Psoas muscle (tissue), 7 donors: ENCODE measurements at regions not wholly inside any gene's neighbourhood (a gene's known extent, or its start where the extent isn't known, plus 50 kb on each side); places are given as distances from the start of the nearest gene placed in this dataset.

Experiments
- ATAC-seq, 4 donors: fragments of 200-7000 bp; cut with Tn5 transposase; one replicate each; pipeline ENCODE4 v1.9.1; 2020; ENCODE audit warnings: moderate library complexity in 3 of 4, mild to moderate bottlenecking in 2 of 4
- DNase-seq, 2 donors: peaks; one replicate each; pipeline ENCODE4 v3.0.0-alpha.2; 2020
- H3K27ac ChIP-seq: fragments of 200-600 bp; one replicate; pipeline ENCODE4 v1.8.0; 2022
- H3K27me3 ChIP-seq, 3 donors: fragments of 200-600 bp in 1 of 3; one replicate each; pipeline versions ENCODE4 v1.6.1 to v1.8.0; 2013 to 2022; ENCODE audit warnings: low read length in 2 of 3, mild to moderate bottlenecking in 2 of 3, moderate library complexity in 1 of 3; ENCODE audit not compliant: insufficient read depth in 3 of 3
- H3K36me3 ChIP-seq, 2 donors: fragments of 200-600 bp in 1 of 2; one replicate each; pipeline versions ENCODE4 v1.6.1 to v1.8.0; 2013 to 2022; ENCODE audit warnings: low read depth in 1 of 2, mild to moderate bottlenecking in 1 of 2, moderate library complexity in 1 of 2; ENCODE audit not compliant: insufficient read depth in 1 of 2
- H3K4me1 ChIP-seq: fragments of 200-600 bp; one replicate; pipeline ENCODE4 v1.8.0; 2022
- H3K4me3 ChIP-seq: fragments of 200-600 bp; one replicate; pipeline ENCODE4 v1.8.0; 2022; ENCODE audit warnings: mild to moderate bottlenecking
- H3K9me3 ChIP-seq: fragments of 200-600 bp; one replicate; pipeline ENCODE4 v1.8.0; 2022
- WGBS, 3 donors: extraction: QIAGEN DNeasy Blood & Tissue Kit; methylation state at CpG; one replicate each; pipeline versions ENCODE4 v1.1.6 to v1.1.7; 2013; 5-methylcytosine and 5-hydroxymethylcytosine counted together
- intact Hi-C, 2 donors: fragments of 100-400 bp; cut with DNase I; formaldehyde crosslinking; loops; one replicate each; pipeline versions ENCODE4 v1.11.0 to v1.14.2; 2022
- TF ChIP-seq, protein P1 (sequence below): fragments of 200-600 bp; IDR thresholded peaks from one replicate; pipeline ENCODE4 v1.8.0; 2022; ENCODE audit warnings: antibody characterized with exemption
- donor health status: healthy with polysubstance abuse.
- donor health status: DM: no; HTN: no; CAD: no; lungs with moderate emphysema.
- donor health status: Bipolar disorder and iron deficiency.
- donor health status: healthy.
- donor health status: DM: yes; HTN: yes; CAD: no.
- donor health status: DM: no; HTN: no; CAD: no.
- donor health status: DM: yes; HTN: yes; CAD: no.

DNA sequence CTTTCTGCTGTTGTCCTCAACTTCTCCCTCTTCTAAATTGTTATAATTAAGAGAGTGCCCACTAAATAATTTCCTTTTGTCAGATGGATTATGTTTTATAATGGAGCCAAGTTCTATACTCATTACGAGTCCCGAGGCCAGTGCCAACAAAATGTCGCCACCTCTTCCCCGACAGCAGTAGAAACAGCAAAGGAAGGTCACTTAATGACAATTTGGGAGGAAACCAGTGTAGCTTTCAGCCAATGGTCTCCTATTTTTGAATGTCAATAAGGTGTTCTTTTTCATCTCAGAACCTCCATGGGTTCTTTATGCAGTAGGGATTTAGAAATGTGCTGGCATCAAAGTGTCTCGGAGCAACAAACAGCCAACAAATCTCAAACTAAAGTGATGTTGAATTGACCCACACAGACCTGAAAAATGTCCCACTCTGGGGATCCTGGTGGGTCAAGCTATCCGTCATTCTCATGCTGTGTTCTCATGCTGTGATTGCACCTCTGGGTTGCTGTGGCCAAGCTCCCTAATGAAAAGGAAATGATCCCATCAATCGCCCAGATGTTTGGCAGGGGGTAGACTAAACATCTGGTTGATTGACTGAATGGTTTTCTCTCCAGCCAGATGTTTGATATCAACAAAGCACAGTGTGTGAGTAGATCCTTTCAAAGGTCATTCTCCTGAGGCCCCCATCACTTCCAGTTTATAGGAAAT is 291.9 kb downstream of the DMAC1 start:
- Histone ChIP-seq H3K4me1 (no peaks in the 10 kb centered on the region), H3K27me3 (no peaks in the 10 kb centered on the region), H3K9me3 (no peaks in the 10 kb centered on the region), H3K27ac (no peak overlapping the region), H3K4me3 (no peak overlapping the region), H3K36me3 (no peaks in the 10 kb centered on the region)
- intact Hi-C loops = loop anchor here in 1 of 2 donors (10.0 kb wide), 1 partner anchor 607 kb away; no protein-coding TSS in a partner anchor
- no peak for DNase-seq
- TF ChIP-seq, protein P1, sequence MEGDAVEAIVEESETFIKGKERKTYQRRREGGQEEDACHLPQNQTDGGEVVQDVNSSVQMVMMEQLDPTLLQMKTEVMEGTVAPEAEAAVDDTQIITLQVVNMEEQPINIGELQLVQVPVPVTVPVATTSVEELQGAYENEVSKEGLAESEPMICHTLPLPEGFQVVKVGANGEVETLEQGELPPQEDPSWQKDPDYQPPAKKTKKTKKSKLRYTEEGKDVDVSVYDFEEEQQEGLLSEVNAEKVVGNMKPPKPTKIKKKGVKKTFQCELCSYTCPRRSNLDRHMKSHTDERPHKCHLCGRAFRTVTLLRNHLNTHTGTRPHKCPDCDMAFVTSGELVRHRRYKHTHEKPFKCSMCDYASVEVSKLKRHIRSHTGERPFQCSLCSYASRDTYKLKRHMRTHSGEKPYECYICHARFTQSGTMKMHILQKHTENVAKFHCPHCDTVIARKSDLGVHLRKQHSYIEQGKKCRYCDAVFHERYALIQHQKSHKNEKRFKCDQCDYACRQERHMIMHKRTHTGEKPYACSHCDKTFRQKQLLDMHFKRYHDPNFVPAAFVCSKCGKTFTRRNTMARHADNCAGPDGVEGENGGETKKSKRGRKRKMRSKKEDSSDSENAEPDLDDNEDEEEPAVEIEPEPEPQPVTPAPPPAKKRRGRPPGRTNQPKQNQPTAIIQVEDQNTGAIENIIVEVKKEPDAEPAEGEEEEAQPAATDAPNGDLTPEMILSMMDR = no peak
- ATAC-seq = no peak
- 69 to 71% (median 71%) methylated on average over 7 of the region's 7 CpGs for WGBS, 3 donors

DNA sequence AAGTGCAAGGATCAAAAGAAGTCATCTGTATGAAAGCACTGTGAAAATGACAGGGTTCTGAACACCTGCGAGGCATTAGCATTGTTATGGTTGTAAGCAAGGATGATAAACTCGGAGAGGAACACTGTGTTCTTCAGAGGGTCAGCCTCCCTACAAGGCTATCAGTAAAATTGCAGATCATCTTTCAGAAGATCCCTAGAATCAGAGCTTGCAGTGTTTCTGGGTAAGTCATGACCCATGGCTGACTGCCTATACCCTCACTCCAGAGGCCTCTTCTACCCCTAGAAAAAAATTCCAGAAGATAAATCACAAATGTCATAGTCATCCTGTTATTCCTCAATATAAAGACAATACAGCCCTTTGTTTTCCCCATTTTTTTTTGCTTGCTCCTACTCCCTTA is 292.6 kb downstream of the DMAC1 start:
- no peak for ATAC-seq
- Histone ChIP-seq H3K27ac (no peak overlapping the region), H3K4me3 (no peak overlapping the region), H3K36me3 (no peaks in the 10 kb centered on the region), H3K9me3 (no peaks in the 10 kb centered on the region), H3K27me3 (no peaks in the 10 kb centered on the region), H3K4me1 (no peaks in the 10 kb centered on the region)
- 74 to 93% (median 74%) methylated on average over 2 of the region's 2 CpGs for WGBS, 3 donors
- no peak for DNase-seq
- TF ChIP-seq, protein P1 = no peak
- intact Hi-C loops = loop anchor here in 1 of 2 donors (10.0 kb wide), 1 partner anchor 608 kb away; no protein-coding TSS in a partner anchor

DNA sequence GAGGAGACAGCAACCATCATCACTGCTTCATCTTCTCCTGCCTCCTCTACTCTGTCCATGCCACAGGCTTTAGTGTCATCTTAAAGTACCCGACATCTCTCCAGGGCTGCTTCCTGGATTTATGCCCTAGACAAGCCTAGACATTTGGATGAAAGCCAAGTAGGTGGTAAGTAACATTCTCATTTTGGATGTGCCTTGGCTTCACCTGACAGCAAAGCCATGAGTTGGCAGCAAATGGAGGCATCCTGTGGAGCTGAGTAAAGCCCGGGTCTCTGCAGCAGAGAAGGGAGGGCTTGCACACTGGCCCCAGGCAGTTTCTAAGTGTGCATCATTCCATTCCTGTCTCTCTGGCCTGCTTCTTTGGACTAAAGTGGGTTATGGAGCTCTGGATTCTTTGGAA is 299.1 kb downstream of the DMAC1 start:
- 33 to 52% (median 46%) methylated on average over 2 of the region's 2 CpGs for WGBS, 3 donors
- Histone ChIP-seq H3K4me3 (no peak overlapping the region), H3K4me1 (no peaks in the 10 kb centered on the region), H3K9me3 (no peaks in the 10 kb centered on the region), H3K27me3 (no peaks in the 10 kb centered on the region), H3K27ac (no peak overlapping the region), H3K36me3 (no peaks in the 10 kb centered on the region)
- TF ChIP-seq, protein P1 = no peak
- DNase-seq (no peak), ATAC-seq (no peak)
- intact Hi-C loops = loop anchor here in 1 of 2 donors (10.0 kb wide), 1 partner anchor 614 kb away; no protein-coding TSS in a partner anchor

DNA sequence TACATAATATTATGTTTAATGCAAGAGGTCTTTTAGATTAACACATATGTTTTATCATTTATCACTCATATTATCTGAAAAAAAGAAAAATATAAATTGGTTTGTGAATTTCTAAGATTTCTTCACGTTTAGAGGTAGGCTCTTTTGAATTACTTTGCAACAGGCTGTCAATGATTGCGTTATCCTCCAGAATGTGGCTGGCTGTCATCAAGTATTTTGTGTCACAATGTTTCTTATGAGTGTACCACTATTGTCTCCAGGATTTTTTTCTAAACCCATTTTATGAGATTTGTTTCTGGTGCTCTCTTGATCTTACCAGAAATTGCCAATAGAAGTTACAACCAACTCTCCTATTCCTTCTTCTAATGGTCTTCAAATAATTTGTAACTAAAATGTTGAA is 307.9 kb downstream of the DMAC1 start:
- TF ChIP-seq, protein P1 = no peak
- 66 to 87% (median 82%) methylated on average over 2 of the region's 2 CpGs for WGBS, 3 donors
- Histone ChIP-seq H3K27me3 (peaks cover 0 to 2% (median 0%) of the 10 kb centered on the region in 3 donors), H3K4me1 (no peaks in the 10 kb centered on the region), H3K27ac (no peak overlapping the region), H3K36me3 (no peaks in the 10 kb centered on the region), H3K9me3 (no peaks in the 10 kb centered on the region), H3K4me3 (no peak overlapping the region)
- intact Hi-C loops = no loop called here
- no peak for ATAC-seq
- no peak for DNase-seq
